Activated CD4-positive, alpha-beta memory T cell treated with anti-CD3 and anti-CD28 coated beads for 36 hours (primary cell): ENCODE measurements at regions not wholly inside any gene's neighbourhood (a gene's known extent, or its start where the extent isn't known, plus 50 kb on each side); places are given as distances from the start of the nearest gene placed in this dataset.

Experiments used
- CTCF ChIA-PET: fragments of 350-600 bp; sonication (Branson Sonifier 250); formaldehyde crosslinking; loops from one replicate; lab custom pipeline; 2021; ENCODE audit warnings: antibody characterized with exemption, inconsistent platforms; lab: Charles Lee
- POLR2A ChIA-PET: fragments of 350-600 bp; sonication (Branson Sonifier 250); formaldehyde crosslinking; loops from one replicate; lab custom pipeline; 2021; ENCODE audit warnings: antibody characterized with exemption; lab: Charles Lee
- DNase-seq: peaks from one replicate; pipeline ENCODE4 v3.0.0-alpha.2; 2020
- H3K27ac Mint-ChIP-seq: one replicate; pipeline ENCODE4 v1.8.0; 2021; ENCODE audit warnings: mixed read lengths
- H3K27me3 Mint-ChIP-seq: one replicate; pipeline ENCODE4 v1.8.0; 2021; ENCODE audit warnings: mixed read lengths
- H3K36me3 Mint-ChIP-seq: one replicate; pipeline ENCODE4 v1.8.0; 2021; ENCODE audit warnings: mixed read lengths
- H3K4me1 Mint-ChIP-seq: one replicate; pipeline ENCODE4 v1.8.0; 2021; ENCODE audit warnings: low read depth, mixed read lengths
- H3K4me3 Mint-ChIP-seq: one replicate; pipeline ENCODE4 v1.8.0; 2021; ENCODE audit warnings: mild to moderate bottlenecking, mixed read lengths
- H3K9me3 Mint-ChIP-seq: one replicate; pipeline ENCODE4 v1.8.0; 2021; ENCODE audit warnings: mixed read lengths
- intact Hi-C: fragments of 100-400 bp; cut with micrococcal nuclease; formaldehyde crosslinking; loops from one replicate; pipeline ENCODE4 v1.15.1; 2023

DNA sequence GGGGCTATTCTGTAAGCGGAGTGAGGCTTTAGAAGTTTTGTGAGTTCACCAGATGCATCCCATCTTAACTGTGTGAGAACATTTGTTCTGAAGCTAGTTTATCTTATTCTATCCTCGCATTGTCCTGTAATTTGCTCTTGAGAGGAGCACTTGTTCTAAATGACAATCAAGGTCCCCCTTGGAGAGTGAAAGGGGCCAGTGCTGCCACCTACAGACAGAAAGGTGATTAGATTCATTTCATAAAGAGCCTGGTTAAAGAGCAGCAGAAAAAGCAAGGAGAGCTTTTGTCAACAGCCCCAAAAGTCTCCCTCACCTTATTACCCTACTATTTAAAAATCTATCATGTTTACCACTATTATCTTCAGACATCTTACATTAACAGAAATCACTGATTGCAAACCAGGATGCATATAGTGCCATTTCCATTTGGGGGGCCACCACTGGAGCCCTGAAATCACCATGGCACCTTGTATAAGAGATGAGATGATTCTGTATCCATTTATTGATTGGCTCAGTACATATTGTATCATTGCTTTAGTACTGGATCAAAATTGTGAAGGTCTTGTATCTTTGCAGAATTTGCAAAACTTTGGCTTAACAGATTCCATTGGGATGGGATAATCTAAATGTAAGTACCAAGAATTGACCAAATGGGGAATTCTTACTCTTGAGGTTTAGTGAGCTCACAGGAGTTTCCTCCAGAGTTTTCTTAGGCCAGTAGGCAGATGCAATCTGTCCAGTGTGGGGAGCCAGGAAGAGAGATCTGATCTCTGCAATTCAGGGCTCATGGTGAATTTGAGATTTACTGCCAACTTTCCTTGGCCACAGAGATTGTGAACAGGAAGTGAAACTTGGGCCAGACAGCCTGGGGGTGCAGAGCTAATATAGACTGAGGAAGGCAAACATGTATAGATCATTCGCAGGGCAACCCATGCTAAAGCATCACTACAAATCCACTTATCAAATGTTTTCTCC, 64.3 kb upstream of the TRABD2B start:
- H3K4me1 Mint-ChIP-seq, result no peaks in the 10 kb centered on the region
- ChIA-PET CTCF (interaction anchor here (0.7 to 1.8 kb wide), 5 partner anchors 42 to 159 kb away, joined by 3 to 4 read pairs (median 3); partner anchors contain the start of gene TRABD2B), POLR2A (no interaction called here)
- no peak overlapping the region for H3K27ac Mint-ChIP-seq
- DNase-seq, result peak; percentile 31
- no peaks in the 10 kb centered on the region for H3K27me3 Mint-ChIP-seq
- H3K36me3 Mint-ChIP-seq, result no peaks in the 10 kb centered on the region
- no peak overlapping the region for H3K4me3 Mint-ChIP-seq
- no peaks in the 10 kb centered on the region for H3K9me3 Mint-ChIP-seq
- intact Hi-C loops, result loop anchor here (1.0 kb wide), 1 partner anchor 64 kb away; the partner anchor contains the start of gene TRABD2B

DNA sequence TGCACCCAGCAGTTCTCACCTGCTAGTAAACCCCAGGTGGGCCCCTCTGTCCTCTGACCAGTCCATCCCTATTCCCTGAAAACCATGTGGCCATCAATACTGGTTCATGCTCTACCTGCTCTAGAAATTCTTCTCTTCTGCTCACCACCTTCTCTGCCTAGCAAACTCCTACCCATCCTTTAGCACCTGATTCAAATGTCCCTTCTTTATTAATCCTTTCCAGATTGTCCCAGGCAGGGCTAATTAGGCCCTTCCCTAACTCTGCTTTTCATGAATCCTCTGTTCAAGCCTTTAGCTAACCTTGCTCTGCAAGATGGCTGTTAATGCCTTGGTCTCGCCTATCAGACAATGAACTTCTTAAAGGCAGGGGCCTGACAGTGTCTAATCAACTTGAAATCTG, 62.1 kb upstream of the TRABD2B start:
- intact Hi-C loops, result no loop called here
- no peak overlapping the region for H3K27ac Mint-ChIP-seq
- DNase-seq, result no peak
- ChIA-PET POLR2A (no interaction called here), CTCF (no interaction called here)
- H3K4me1 Mint-ChIP-seq, result no peaks in the 10 kb centered on the region
- no peak overlapping the region for H3K4me3 Mint-ChIP-seq
- H3K36me3 Mint-ChIP-seq, result no peaks in the 10 kb centered on the region
- peaks cover 7% of the 10 kb centered on the region for H3K27me3 Mint-ChIP-seq
- H3K9me3 Mint-ChIP-seq, result no peaks in the 10 kb centered on the region

DNA sequence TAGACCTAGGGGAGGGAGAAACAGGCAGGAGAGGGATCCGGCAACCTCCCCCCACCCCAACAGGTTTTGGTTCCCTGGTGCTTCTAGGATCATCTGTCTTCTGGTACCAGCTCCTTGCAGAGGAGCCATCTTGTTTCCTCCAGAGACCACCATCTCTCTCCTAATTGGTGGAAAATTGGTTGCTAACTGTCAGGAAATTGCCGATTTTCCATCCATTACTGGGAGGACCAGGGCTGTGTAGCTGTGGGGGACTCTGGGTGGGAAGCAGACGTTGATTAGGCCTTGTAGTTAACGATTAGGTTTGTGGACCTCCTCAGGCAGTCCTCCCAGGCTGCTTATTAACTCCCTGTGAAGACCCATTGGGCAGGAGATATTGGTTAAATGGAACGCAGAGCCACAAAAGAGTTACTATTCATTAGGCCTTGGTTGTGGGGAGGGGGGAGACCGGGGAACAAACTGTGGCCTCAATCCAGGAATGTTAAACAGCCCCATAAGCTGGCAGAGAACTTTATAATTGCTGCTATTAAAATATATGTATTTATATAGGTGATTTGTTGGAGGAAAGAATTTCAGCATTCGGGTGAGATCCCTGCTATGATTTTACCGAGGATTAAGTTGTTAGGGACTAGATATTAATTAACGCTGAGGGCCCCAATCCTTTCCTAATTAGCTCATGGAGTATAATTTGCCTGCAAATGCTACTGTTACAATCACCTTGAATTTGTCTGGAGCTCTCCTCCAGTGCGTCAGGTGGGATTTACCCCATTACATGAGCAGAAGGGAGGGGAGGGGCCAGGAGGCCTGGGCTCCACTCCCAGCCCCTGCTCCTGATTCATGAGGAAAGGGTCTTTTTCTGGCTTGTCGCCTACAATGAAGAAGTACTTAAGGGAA, 61.2 kb upstream of the TRABD2B start:
- ChIA-PET POLR2A (no interaction called here), CTCF (no interaction called here)
- H3K9me3 Mint-ChIP-seq, result no peaks in the 10 kb centered on the region
- H3K27ac Mint-ChIP-seq, result no peak overlapping the region
- H3K36me3 Mint-ChIP-seq, result no peaks in the 10 kb centered on the region
- H3K4me1 Mint-ChIP-seq, result no peaks in the 10 kb centered on the region
- intact Hi-C loops, result no loop called here
- no peak overlapping the region for H3K4me3 Mint-ChIP-seq
- H3K27me3 Mint-ChIP-seq, result peaks cover 7% of the 10 kb centered on the region
- DNase-seq, result no peak

DNA sequence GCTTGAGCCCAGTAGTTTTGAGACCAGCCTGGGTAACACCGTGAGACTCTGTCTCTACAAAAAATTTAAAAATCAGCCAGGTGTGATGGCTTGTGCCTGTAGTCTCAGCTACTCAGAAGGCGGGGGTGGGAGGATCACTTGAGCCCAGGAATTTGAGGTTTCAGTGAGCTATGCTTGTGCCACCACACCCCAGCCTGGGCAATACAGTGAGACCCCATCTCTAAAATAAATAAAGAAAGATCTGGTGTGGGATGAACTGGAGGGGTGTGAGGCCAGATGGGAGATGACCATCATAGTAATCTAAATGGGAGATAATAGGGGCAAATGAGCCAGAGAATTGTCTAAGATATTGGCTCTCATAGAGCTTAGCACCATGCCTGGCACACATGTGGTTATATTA, 60.1 kb upstream of the TRABD2B start:
- Mint-ChIP-seq H3K36me3 (no peaks in the 10 kb centered on the region), H3K27me3 (peaks cover 8% of the 10 kb centered on the region)
- intact Hi-C loops, result no loop called here

DNA sequence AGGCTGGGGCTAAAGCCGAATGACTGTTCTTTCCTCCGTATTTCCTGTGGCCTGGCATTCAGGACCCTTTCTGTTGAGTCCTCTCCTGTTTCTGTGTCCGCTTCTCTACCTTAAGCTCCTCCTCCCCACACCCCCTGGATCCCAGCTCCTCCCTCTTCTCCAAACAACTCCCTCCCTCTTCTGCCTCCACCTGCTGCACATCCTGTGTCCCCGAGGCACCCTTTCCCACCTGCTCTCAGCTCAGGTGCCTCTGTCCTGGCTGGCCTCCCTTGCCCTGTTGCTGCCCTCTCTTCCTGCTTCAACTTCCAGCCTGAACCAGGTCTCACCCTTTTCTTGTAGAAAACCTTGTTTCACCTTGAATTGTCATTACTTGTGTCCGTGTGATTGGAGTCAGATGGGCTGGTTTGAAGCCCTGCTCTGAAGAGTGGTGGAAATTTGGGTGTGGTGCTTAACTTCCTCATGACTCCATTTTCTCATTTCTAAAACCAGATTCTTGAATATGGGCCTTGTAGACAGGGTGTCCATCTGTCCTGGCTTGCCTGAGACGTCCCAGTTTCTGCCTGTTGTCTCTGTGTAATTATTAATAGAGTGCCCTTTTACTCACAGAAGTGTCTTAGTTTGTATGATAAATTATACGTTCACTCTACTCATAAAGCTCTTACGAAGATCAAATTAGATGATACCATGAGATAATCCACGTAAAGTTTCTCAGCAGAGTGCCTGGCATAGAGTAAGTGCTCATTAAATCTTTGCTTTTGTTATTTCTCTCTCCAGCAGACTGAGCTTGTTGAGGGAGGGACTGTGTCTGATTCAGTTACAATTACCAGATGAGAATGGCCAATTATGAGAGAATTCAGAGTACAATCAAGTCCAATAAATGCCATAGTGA, 58.9 kb upstream of the TRABD2B start:
- no peaks in the 10 kb centered on the region for H3K36me3 Mint-ChIP-seq
- CTCF ChIA-PET, result no interaction called here
- no peak overlapping the region for H3K27ac Mint-ChIP-seq
- intact Hi-C loops, result no loop called here
- no peak overlapping the region for H3K4me3 Mint-ChIP-seq
- H3K9me3 Mint-ChIP-seq, result no peaks in the 10 kb centered on the region
- peaks cover 8% of the 10 kb centered on the region for H3K27me3 Mint-ChIP-seq
- POLR2A ChIA-PET, result no interaction called here
- DNase-seq, result no peak
- no peaks in the 10 kb centered on the region for H3K4me1 Mint-ChIP-seq

More for the DNA sequence above, 60.1 kb upstream of the TRABD2B start:
- Mint-ChIP-seq H3K27ac (no peak overlapping the region), H3K4me3 (no peak overlapping the region), H3K4me1 (no peaks in the 10 kb centered on the region), H3K9me3 (no peaks in the 10 kb centered on the region)
- POLR2A ChIA-PET, result no interaction called here
- no peak for DNase-seq
- CTCF ChIA-PET, result no interaction called here

DNA sequence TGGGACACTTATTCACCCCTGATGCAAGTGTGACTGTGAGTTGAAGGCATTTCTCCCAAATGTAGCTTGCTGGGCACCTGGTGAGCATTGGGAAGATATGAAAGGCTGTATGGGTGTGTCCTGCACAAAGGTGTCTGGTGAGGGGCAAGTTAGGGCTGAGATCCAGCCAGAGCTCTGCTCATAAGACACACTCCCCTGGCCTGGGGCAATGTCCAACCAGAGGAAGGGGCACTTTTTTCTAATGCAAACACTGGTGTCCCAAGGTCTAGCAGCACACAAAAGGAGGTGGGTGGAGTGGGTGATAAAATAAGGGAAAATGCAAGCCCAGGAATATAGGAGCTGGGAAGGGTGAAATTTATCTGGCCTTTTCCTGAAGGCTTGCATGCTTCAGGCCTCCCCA, 57.0 kb upstream of the TRABD2B start:
- DNase-seq, result no peak
- Mint-ChIP-seq H3K4me3 (no peak overlapping the region), H3K27me3 (peaks cover 8% of the 10 kb centered on the region), H3K9me3 (no peaks in the 10 kb centered on the region), H3K27ac (no peak overlapping the region), H3K4me1 (no peaks in the 10 kb centered on the region), H3K36me3 (no peaks in the 10 kb centered on the region)
- CTCF ChIA-PET, result no interaction called here
- POLR2A ChIA-PET, result no interaction called here
- intact Hi-C loops, result no loop called here

DNA sequence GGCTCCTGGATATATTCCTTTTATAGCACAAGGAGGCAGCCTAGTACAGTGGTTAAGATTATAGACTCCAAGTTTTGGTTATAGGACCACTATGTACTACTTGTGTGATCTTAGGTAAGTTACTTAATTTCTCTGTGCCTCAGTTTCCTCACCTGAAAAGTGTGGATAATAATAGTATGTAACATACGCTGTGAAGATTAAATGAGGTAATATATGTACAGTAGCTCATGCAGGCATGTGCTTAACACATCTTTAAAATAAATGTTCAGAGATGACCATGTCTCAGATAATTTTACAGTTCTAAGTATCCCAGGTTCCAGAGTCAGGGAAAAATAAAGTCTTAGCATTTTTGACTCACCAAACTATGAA, 55.7 kb upstream of the TRABD2B start:
- POLR2A ChIA-PET, result no interaction called here
- Mint-ChIP-seq H3K27me3 (peaks cover 13% of the 10 kb centered on the region), H3K4me1 (no peaks in the 10 kb centered on the region), H3K9me3 (no peaks in the 10 kb centered on the region), H3K4me3 (no peak overlapping the region), H3K27ac (no peak overlapping the region), H3K36me3 (no peaks in the 10 kb centered on the region)
- intact Hi-C loops, result no loop called here
- no peak for DNase-seq
- CTCF ChIA-PET, result no interaction called here

DNA sequence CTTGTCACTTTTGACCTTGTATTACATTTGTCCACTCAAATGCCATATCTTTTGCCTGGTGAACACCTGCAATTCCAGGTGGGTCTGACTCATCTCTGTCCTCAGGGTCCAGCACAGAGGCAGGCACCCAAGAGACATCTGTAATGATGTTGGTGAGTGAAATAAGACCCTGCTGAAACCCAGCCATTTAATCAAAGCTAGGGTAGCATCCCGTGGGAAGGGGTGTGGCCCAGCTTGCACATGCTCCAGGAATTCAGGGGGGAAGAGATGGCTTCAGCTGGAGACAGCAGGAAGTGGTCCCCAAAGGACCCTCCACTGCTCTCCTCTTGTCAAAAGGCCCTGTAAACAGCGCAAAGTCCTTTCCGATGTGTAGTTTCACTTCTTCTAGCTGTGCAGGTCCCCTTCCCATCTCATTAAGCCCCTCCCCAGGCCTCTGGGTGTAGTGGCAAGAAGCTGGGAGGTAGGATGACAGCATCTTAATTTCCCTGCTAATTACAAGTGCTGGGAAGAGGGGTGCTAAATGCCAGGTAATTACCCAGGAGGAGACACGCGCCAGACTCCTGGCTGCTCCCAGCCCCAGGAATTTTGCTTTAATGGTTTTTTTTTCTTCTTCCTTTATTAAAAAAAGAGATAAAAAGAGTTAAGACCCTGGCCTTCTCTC, 54.4 kb upstream of the TRABD2B start:
- Mint-ChIP-seq H3K9me3 (no peaks in the 10 kb centered on the region), H3K4me3 (no peak overlapping the region), H3K27me3 (peaks cover 13% of the 10 kb centered on the region), H3K4me1 (no peaks in the 10 kb centered on the region), H3K36me3 (no peaks in the 10 kb centered on the region), H3K27ac (no peak overlapping the region)
- DNase-seq, result no peak
- POLR2A ChIA-PET, result no interaction called here
- intact Hi-C loops, result no loop called here
- CTCF ChIA-PET, result no interaction called here

DNA sequence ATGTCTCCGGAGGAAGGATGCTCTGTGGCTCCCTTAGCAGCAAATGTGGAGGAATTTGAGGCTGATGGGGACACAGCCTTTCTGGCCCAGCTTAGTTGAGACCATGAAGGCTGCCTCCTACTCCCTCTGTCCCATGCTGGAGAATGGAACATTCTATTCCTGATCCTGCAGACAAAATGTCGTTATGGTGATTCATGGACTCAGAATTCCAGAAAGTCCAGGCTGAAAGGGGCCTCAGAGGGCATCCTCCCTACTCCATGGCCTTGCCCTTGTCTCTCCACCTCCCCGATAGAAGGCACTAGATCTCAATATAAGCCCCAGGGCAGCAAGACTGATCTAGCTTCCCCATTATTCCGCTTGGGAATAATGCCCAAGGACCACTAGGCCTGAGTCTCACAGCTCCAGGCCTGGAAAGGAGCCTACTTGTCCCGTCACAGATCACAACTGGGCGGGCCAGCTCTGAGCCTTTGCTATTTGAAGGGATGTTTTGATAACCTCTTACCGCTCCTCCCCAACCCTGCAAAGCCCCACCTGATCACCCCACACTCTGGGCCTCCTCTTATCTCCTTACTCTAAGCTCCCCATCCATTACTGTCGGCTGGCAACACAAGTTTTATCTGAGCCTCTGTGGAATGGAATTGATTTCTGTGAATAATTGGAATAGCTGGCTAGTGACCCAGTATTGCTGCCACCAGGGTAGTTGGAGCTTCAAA, 52.8 kb upstream of the TRABD2B start:
- intact Hi-C loops, result no loop called here
- DNase-seq, result no peak
- no peaks in the 10 kb centered on the region for H3K9me3 Mint-ChIP-seq
- H3K27ac Mint-ChIP-seq, result no peak overlapping the region
- no peaks in the 10 kb centered on the region for H3K4me1 Mint-ChIP-seq
- H3K27me3 Mint-ChIP-seq, result peaks cover 11% of the 10 kb centered on the region
- no peak overlapping the region for H3K4me3 Mint-ChIP-seq
- no peaks in the 10 kb centered on the region for H3K36me3 Mint-ChIP-seq
- ChIA-PET CTCF (no interaction called here), POLR2A (no interaction called here)

DNA sequence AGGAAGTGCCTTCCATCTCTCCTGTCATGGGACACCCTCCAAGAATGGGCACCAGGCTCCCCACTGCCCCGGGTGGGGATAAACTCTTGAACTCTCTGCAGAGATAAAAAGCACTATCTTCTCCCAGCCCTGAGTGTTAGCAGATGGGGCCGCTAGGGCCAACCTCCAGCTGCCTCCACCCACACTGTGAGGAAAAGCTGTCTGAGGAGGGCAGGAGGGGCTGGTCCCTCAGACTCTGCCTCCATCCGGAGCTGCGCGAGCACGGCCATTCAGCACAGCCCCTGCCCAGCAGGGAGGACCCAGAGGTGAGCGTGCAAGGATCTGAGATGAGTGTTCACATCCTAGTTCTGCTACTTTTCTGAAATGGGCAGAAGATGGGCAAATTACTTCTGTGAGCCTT, 51.8 kb upstream of the TRABD2B start:
- Mint-ChIP-seq H3K27me3 (peaks cover 8% of the 10 kb centered on the region), H3K9me3 (no peaks in the 10 kb centered on the region)
- intact Hi-C loops, result no loop called here

DNA sequence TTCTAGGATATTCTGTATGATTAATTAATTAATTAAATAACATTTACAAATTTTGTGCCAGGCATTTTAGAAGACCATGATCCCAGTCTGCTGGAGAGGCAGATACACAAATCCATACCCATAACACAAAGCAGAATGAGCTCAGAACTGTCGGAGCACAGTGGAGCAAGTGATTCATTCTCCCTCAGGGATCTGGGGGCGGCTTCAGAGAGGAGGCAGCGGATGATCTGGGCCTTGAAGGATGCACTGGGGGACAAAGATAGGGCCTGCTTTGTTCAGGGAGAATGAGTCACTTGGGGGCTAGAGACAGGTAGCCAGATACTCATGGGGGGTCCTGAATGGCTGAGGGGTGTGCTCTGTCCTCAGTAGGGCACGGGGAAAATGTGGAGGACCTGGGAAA, 50.9 kb upstream of the TRABD2B start:
- H3K9me3 Mint-ChIP-seq, result no peaks in the 10 kb centered on the region
- H3K4me1 Mint-ChIP-seq, result no peaks in the 10 kb centered on the region
- H3K4me3 Mint-ChIP-seq, result no peak overlapping the region
- H3K27me3 Mint-ChIP-seq, result peaks cover 8% of the 10 kb centered on the region
- POLR2A ChIA-PET, result no interaction called here
- intact Hi-C loops, result no loop called here
- DNase-seq, result no peak
- H3K36me3 Mint-ChIP-seq, result no peaks in the 10 kb centered on the region
- CTCF ChIA-PET, result no interaction called here
- H3K27ac Mint-ChIP-seq, result no peak overlapping the region

More for the DNA sequence above, 51.8 kb upstream of the TRABD2B start:
- Mint-ChIP-seq H3K36me3 (no peaks in the 10 kb centered on the region), H3K4me3 (no peak overlapping the region), H3K27ac (no peak overlapping the region), H3K4me1 (no peaks in the 10 kb centered on the region)
- DNase-seq, result no peak
- POLR2A ChIA-PET, result no interaction called here
- CTCF ChIA-PET, result no interaction called here
